HL-60 (cell line): ENCODE measurements at regions not wholly inside any gene's neighbourhood (a gene's known extent, or its start where the extent isn't known, plus 50 kb on each side); places are given as distances from the start of the nearest gene placed in this dataset.

Source experiments
- DNase-seq, 2 experiments: peaks; one replicate each; pipeline ENCODE4 v3.0.0-alpha.2; 2010 to 2020; ENCODE audit warnings: low read depth in 1 of 2, low spot score in 1 of 2
- H3K27ac ChIP-seq: fragments of 250-450 bp; sonication (Bioruptor Pico); replicated peaks from 2 replicates; pipeline ENCODE4 v1.5.1; 2020; ENCODE audit warnings: mild to moderate bottlenecking, moderate library complexity
- H3K27me3 ChIP-seq: fragments of 250-450 bp; sonication (Bioruptor Pico); 2 replicates; pipeline ENCODE4 v1.5.1; 2021; ENCODE audit warnings: mild to moderate bottlenecking, moderate library complexity; ENCODE audit not compliant: insufficient read depth, poor library complexity, severe bottlenecking
- H3K4me3 ChIP-seq: replicated peaks from 2 replicates; pipeline ENCODE4 v1.5.1; 2011; ENCODE audit warnings: mild to moderate bottlenecking, control low read depth, low read length; ENCODE audit not compliant: insufficient read depth
- GABPA ChIP-seq: IDR thresholded peaks from 2 replicates; pipeline ENCODE4 v1.6.1; 2012; ENCODE audit warnings: low read depth
- POLR2AphosphoS5 ChIP-seq: IDR thresholded peaks from 2 replicates; pipeline ENCODE4 v1.6.1; 2012; ENCODE audit warnings: low read depth
- SPI1 ChIP-seq: IDR thresholded peaks from 2 replicates; pipeline ENCODE4 v1.6.1; 2012; ENCODE audit warnings: low read depth, mild to moderate bottlenecking, borderline replicate concordance
- TF ChIP-seq, protein P1 (sequence below): IDR thresholded peaks from 2 replicates; pipeline ENCODE4 v1.6.1; 2012; ENCODE audit warnings: low read depth; ENCODE audit not compliant: insufficient replicate concordance
- TF ChIP-seq, protein P2 (sequence below): IDR thresholded peaks from one replicate; pipeline ENCODE4 v1.5.1; 2011; ENCODE audit warnings: low read length, control low read depth, inconsistent platforms; ENCODE audit not compliant: insufficient read depth

GRCh38 chr5:35561396-35561795 lies 56.3 kb upstream of the SPEF2 start:
- H3K27ac ChIP-seq, result no peak overlapping the region
- no peak overlapping the region for H3K4me3 ChIP-seq
- DNase-seq, result no peak
- TF ChIP-seq, protein P1, sequence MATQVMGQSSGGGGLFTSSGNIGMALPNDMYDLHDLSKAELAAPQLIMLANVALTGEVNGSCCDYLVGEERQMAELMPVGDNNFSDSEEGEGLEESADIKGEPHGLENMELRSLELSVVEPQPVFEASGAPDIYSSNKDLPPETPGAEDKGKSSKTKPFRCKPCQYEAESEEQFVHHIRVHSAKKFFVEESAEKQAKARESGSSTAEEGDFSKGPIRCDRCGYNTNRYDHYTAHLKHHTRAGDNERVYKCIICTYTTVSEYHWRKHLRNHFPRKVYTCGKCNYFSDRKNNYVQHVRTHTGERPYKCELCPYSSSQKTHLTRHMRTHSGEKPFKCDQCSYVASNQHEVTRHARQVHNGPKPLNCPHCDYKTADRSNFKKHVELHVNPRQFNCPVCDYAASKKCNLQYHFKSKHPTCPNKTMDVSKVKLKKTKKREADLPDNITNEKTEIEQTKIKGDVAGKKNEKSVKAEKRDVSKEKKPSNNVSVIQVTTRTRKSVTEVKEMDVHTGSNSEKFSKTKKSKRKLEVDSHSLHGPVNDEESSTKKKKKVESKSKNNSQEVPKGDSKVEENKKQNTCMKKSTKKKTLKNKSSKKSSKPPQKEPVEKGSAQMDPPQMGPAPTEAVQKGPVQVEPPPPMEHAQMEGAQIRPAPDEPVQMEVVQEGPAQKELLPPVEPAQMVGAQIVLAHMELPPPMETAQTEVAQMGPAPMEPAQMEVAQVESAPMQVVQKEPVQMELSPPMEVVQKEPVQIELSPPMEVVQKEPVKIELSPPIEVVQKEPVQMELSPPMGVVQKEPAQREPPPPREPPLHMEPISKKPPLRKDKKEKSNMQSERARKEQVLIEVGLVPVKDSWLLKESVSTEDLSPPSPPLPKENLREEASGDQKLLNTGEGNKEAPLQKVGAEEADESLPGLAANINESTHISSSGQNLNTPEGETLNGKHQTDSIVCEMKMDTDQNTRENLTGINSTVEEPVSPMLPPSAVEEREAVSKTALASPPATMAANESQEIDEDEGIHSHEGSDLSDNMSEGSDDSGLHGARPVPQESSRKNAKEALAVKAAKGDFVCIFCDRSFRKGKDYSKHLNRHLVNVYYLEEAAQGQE, result no peak
- TF ChIP-seq, protein P2, sequence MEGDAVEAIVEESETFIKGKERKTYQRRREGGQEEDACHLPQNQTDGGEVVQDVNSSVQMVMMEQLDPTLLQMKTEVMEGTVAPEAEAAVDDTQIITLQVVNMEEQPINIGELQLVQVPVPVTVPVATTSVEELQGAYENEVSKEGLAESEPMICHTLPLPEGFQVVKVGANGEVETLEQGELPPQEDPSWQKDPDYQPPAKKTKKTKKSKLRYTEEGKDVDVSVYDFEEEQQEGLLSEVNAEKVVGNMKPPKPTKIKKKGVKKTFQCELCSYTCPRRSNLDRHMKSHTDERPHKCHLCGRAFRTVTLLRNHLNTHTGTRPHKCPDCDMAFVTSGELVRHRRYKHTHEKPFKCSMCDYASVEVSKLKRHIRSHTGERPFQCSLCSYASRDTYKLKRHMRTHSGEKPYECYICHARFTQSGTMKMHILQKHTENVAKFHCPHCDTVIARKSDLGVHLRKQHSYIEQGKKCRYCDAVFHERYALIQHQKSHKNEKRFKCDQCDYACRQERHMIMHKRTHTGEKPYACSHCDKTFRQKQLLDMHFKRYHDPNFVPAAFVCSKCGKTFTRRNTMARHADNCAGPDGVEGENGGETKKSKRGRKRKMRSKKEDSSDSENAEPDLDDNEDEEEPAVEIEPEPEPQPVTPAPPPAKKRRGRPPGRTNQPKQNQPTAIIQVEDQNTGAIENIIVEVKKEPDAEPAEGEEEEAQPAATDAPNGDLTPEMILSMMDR, result no peak
- no peak for TF ChIP-seq SPI1
- no peak for TF ChIP-seq GABPA
- no peak for TF ChIP-seq POLR2AphosphoS5
- H3K27me3 ChIP-seq, result no peaks in the 10 kb centered on the region

DNA sequence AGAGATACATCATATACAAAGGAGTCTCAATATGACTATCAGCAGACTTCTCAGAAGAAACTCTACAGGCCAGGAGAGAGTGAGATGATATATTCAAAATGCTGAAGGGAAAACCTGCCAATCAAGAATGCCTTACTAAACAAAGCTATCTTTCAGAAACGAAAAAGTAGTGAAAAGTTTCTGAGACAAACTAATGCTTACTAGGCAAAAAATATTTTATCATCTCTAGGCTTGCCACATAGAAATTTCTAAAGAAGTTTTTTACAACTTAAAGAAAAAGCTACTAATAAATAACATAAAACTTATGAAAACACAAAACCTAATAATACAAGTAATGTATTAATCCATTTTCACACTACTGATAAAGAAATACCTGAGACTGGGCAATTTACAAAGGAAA lies 59.9 kb upstream of the SPEF2 start:
- Histone ChIP-seq H3K27ac (no peak overlapping the region), H3K4me3 (no peak overlapping the region), H3K27me3 (no peaks in the 10 kb centered on the region)
- no peak for DNase-seq
- TF ChIP-seq, protein P2, result no peak
- no peak for TF ChIP-seq GABPA

- Histone ChIP-seq H3K4me3 (no peak overlapping the region), H3K27me3 (no peaks in the 10 kb centered on the region), H3K27ac (no peak overlapping the region)
- TF ChIP-seq GABPA (no peak), SPI1 (no peak), POLR2AphosphoS5 (no peak)
- TF ChIP-seq, protein P1, result no peak
- TF ChIP-seq, protein P2, result no peak
- no peak for DNase-seq
Measured at GRCh38 chr5:35557199-35557598, 60.5 kb upstream of the SPEF2 start.

DNA sequence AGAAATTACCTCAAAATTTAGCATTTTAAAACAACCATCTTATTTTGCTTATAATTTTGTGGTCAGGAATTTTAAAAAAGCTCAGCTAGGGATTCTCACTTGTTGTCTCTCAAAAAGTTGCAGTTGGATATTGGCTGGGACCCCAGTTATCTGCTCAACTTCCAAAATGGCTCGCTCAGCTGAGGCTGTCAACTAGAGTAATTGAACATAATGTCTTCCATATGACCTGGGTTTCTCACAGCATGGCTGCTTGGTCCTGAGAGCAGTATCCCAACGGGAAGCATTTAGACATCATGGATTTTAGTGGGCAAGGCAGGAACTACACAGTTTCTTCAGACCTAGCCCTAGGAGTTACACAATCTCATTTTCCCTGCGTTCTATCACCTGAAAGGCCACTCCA lies 63.6 kb upstream of the SPEF2 start:
- Histone ChIP-seq H3K27me3 (no peaks in the 10 kb centered on the region), H3K27ac (no peak overlapping the region), H3K4me3 (no peak overlapping the region)
- TF ChIP-seq GABPA (no peak), POLR2AphosphoS5 (no peak), SPI1 (no peak)
- TF ChIP-seq, protein P1, result no peak
- TF ChIP-seq, protein P2, result no peak
- no peak for DNase-seq
